ENCODE measurements at regions not wholly inside any gene's neighbourhood (a gene's known extent, or its start where the extent isn't known, plus 50 kb on each side); places are given as distances from the start of the nearest gene placed in this dataset.

- no peaks in the 10 kb centered on the region for H3K9me3 Mint-ChIP-seq (ENCODE audit: unreplicated experiment)
- DNase-seq = no peak
- H3K27me3 Mint-ChIP-seq (ENCODE audit: unreplicated experiment) = no peaks in the 10 kb centered on the region
- no peak overlapping the region for H3K4me3 Mint-ChIP-seq (ENCODE audit: unreplicated experiment)
- H3K36me3 Mint-ChIP-seq (ENCODE audit: unreplicated experiment) = no peaks in the 10 kb centered on the region
- no peak for TF ChIP-seq CTCF (IDR thresholded peaks at IDR 0.05; ENCODE audit: partially characterized antibody, unreplicated experiment)
- no peaks in the 10 kb centered on the region for H3K4me1 Mint-ChIP-seq (ENCODE audit: low read depth, unreplicated experiment)
- H3K27ac Mint-ChIP-seq (ENCODE audit: unreplicated experiment) = no peak overlapping the region
These were observed 124.1 kb upstream of the FERD3L start for GRCh38 chr7:19269301-19269700.

GRCh38 chr7:19268737-19269136, 123.5 kb upstream of the FERD3L start:
- Mint-ChIP-seq H3K36me3 (ENCODE audit: unreplicated experiment) (no peaks in the 10 kb centered on the region), H3K4me1 (ENCODE audit: low read depth, unreplicated experiment) (no peaks in the 10 kb centered on the region), H3K9me3 (ENCODE audit: unreplicated experiment) (no peaks in the 10 kb centered on the region), H3K4me3 (ENCODE audit: unreplicated experiment) (no peak overlapping the region), H3K27ac (ENCODE audit: unreplicated experiment) (no peak overlapping the region), H3K27me3 (ENCODE audit: unreplicated experiment) (no peaks in the 10 kb centered on the region)
- DNase-seq = no peak
- no peak for TF ChIP-seq CTCF (IDR thresholded peaks at IDR 0.05; ENCODE audit: partially characterized antibody, unreplicated experiment)

GRCh38 chr7:19262826-19263225, 117.6 kb upstream of the FERD3L start:
- no peak overlapping the region for H3K27ac Mint-ChIP-seq (ENCODE audit: unreplicated experiment)
- H3K36me3 Mint-ChIP-seq (ENCODE audit: unreplicated experiment) = no peaks in the 10 kb centered on the region
- no peak overlapping the region for H3K4me3 Mint-ChIP-seq (ENCODE audit: unreplicated experiment)
- no peaks in the 10 kb centered on the region for H3K4me1 Mint-ChIP-seq (ENCODE audit: low read depth, unreplicated experiment)
- DNase-seq = no peak
- H3K27me3 Mint-ChIP-seq (ENCODE audit: unreplicated experiment) = no peaks in the 10 kb centered on the region
- no peaks in the 10 kb centered on the region for H3K9me3 Mint-ChIP-seq (ENCODE audit: unreplicated experiment)
- TF ChIP-seq CTCF (IDR thresholded peaks at IDR 0.05; ENCODE audit: partially characterized antibody, unreplicated experiment) = no peak

GRCh38 chr7:19249281-19249680, 104.1 kb upstream of the FERD3L start:
- TF ChIP-seq CTCF (IDR thresholded peaks at IDR 0.05; ENCODE audit: partially characterized antibody, unreplicated experiment) = no peak
- Mint-ChIP-seq H3K36me3 (ENCODE audit: unreplicated experiment) (no peaks in the 10 kb centered on the region), H3K4me3 (ENCODE audit: unreplicated experiment) (no peak overlapping the region), H3K4me1 (ENCODE audit: low read depth, unreplicated experiment) (no peaks in the 10 kb centered on the region), H3K27ac (ENCODE audit: unreplicated experiment) (no peak overlapping the region), H3K9me3 (ENCODE audit: unreplicated experiment) (peaks cover 2% of the 10 kb centered on the region), H3K27me3 (ENCODE audit: unreplicated experiment) (peaks cover 2% of the 10 kb centered on the region)
- no peak for DNase-seq

- Mint-ChIP-seq H3K27me3 (ENCODE audit: unreplicated experiment) (peaks cover 2% of the 10 kb centered on the region), H3K4me1 (ENCODE audit: low read depth, unreplicated experiment) (no peaks in the 10 kb centered on the region), H3K36me3 (ENCODE audit: unreplicated experiment) (no peaks in the 10 kb centered on the region), H3K9me3 (ENCODE audit: unreplicated experiment) (peaks cover 2% of the 10 kb centered on the region), H3K27ac (ENCODE audit: unreplicated experiment) (no peak overlapping the region), H3K4me3 (ENCODE audit: unreplicated experiment) (no peak overlapping the region)
- no peak for TF ChIP-seq CTCF (IDR thresholded peaks at IDR 0.05; ENCODE audit: partially characterized antibody, unreplicated experiment)
- no peak for DNase-seq
These were observed 103.5 kb upstream of the FERD3L start for GRCh38 chr7:19248681-19249080.
